CD14-positive monocyte (primary cell): ENCODE measurements at regions not wholly inside any gene's neighbourhood (a gene's known extent, or its start where the extent isn't known, plus 50 kb on each side); places are given as distances from the start of the nearest gene placed in this dataset.

ENCODE experiments used
- DNase-seq, 3 donors: peaks; one replicate each; pipeline ENCODE4 v3.0.0-alpha.2; 2011 to 2022
- H2AFZ ChIP-seq: 2 replicates; pipeline ENCODE4 v1.6.0; 2012; ENCODE audit warnings: mild to moderate bottlenecking, low read depth, low read length, inconsistent platforms; ENCODE audit not compliant: insufficient read depth, poor library complexity, severe bottlenecking
- H3K27ac ChIP-seq, 2 donors: 1 replicate in 1 of 2; 2 replicates in 1 of 2; pipeline ENCODE4 v1.5.1; 2012 to 2013; ENCODE audit warnings: low read length in 2 of 2, control low read depth in 1 of 2, inconsistent platforms in 1 of 2, low read depth in 1 of 2, mild to moderate bottlenecking in 1 of 2
- H3K27me3 ChIP-seq, 2 donors: one replicate each; pipeline versions ENCODE4 v1.6.0 to v1.6.1; 2011 to 2013; ENCODE audit warnings: low read length in 2 of 2; ENCODE audit not compliant: control insufficient read depth in 2 of 2, insufficient read depth in 2 of 2
- H3K36me3 ChIP-seq, 2 donors: replicated peaks in 1 of 2; 1 replicate in 1 of 2; 2 replicates in 1 of 2; pipeline versions ENCODE4 v1.5.1 to v1.6.1; 2012 to 2013; ENCODE audit warnings: low read length in 2 of 2, control low read depth in 1 of 2, inconsistent platforms in 1 of 2, mild to moderate bottlenecking in 1 of 2; ENCODE audit not compliant: insufficient read depth in 2 of 2, control insufficient read depth in 1 of 2
- H3K4me1 ChIP-seq, 2 donors: 1 replicate in 1 of 2; 2 replicates in 1 of 2; pipeline versions ENCODE4 v1.5.1 to v1.6.1; 2012 to 2013; ENCODE audit warnings: low read length in 2 of 2, control low read depth in 1 of 2, inconsistent platforms in 1 of 2, mild to moderate bottlenecking in 1 of 2, moderate library complexity in 1 of 2; ENCODE audit not compliant: insufficient read depth in 2 of 2, control insufficient read depth in 1 of 2
- H3K4me2 ChIP-seq: replicated peaks from 2 replicates; pipeline ENCODE3; 2012; ENCODE audit warnings: low read length, moderate library complexity, mild to moderate bottlenecking; ENCODE audit not compliant: poor library complexity, severe bottlenecking; ENCODE audit errors: extremely low read depth
- H3K4me3 ChIP-seq, 3 experiments: fragments of 200-600 bp in 1 of 3; sonication (generic) in 1 of 3; replicated peaks in 1 of 3; 1 replicate in 2 of 3; 2 replicates in 1 of 3; pipeline ENCODE4 v1.5.1; 2011 to 2013; ENCODE audit warnings: low read length in 3 of 3, mild to moderate bottlenecking in 3 of 3, control low read depth in 2 of 3, low read depth in 2 of 3, inconsistent platforms in 1 of 3, moderate library complexity in 1 of 3
- H3K79me2 ChIP-seq: 2 replicates; pipeline ENCODE4 v1.6.0; 2012; ENCODE audit warnings: mild to moderate bottlenecking, control low read depth, inconsistent platforms, low read length, moderate library complexity; ENCODE audit not compliant: insufficient read depth
- H3K9ac ChIP-seq: 2 replicates; pipeline ENCODE4 v1.6.0; 2017; ENCODE audit warnings: low read length, mild to moderate bottlenecking; ENCODE audit not compliant: insufficient read depth, poor library complexity, severe bottlenecking
- H3K9me3 ChIP-seq, 2 donors: replicated peaks in 1 of 2; 1 replicate in 1 of 2; 2 replicates in 1 of 2; pipeline versions ENCODE4 v1.5.1 to v1.6.1; 2012 to 2013; ENCODE audit warnings: low read length in 2 of 2, control low read depth in 1 of 2; ENCODE audit not compliant: control insufficient read depth in 1 of 2, insufficient read depth in 1 of 2
- H4K20me1 ChIP-seq: 2 replicates; pipeline ENCODE4 v1.6.0; 2012; ENCODE audit warnings: mild to moderate bottlenecking, low read length, control low read depth, moderate library complexity; ENCODE audit not compliant: insufficient read depth
- H3K27ac Mint-ChIP-seq, 7 donors: one replicate each; pipeline ENCODE4 v1.8.0; 2020; ENCODE audit warnings: mild to moderate bottlenecking in 7 of 7, mixed read lengths in 7 of 7, moderate library complexity in 6 of 7, inconsistent platforms in 2 of 7
- H3K27me3 Mint-ChIP-seq, 3 donors: one replicate each; pipeline ENCODE4 v1.8.0; 2021 to 2022; ENCODE audit warnings: low read depth in 3 of 3, mild to moderate bottlenecking in 3 of 3, mixed read lengths in 3 of 3, moderate library complexity in 3 of 3, inconsistent platforms in 1 of 3
- H3K36me3 Mint-ChIP-seq, 2 donors: one replicate each; pipeline ENCODE4 v1.8.0; 2020; ENCODE audit warnings: mixed read lengths in 2 of 2, inconsistent platforms in 1 of 2, mild to moderate bottlenecking in 1 of 2
- H3K4me1 Mint-ChIP-seq: one replicate; pipeline ENCODE4 v1.8.0; 2020; ENCODE audit warnings: mild to moderate bottlenecking, mixed read lengths
- H3K4me3 Mint-ChIP-seq, 2 donors: one replicate each; pipeline ENCODE4 v1.8.0; 2020; ENCODE audit warnings: mild to moderate bottlenecking in 2 of 2, mixed read lengths in 2 of 2, moderate library complexity in 1 of 2
- H3K9me3 Mint-ChIP-seq, 7 donors: one replicate each; pipeline ENCODE4 v1.8.0; 2020 to 2022; ENCODE audit warnings: mixed read lengths in 7 of 7, mild to moderate bottlenecking in 6 of 7, moderate library complexity in 6 of 7, inconsistent platforms in 2 of 7
- WGBS: methylation state at CpG from one replicate; pipeline ENCODE4 v1.1.5; 2013; ENCODE audit warnings: missing lambda C conversion rate; ENCODE audit not compliant: insufficient coverage; 5-methylcytosine and 5-hydroxymethylcytosine counted together
- intact Hi-C, 2 donors: fragments of 100-400 bp; cut with micrococcal nuclease; formaldehyde crosslinking; loops; one replicate each; pipeline versions ENCODE4 v1.15.0 to v1.15.1; 2023
- TF ChIP-seq, protein P1 (sequence below): fragments of 200-600 bp; IDR thresholded peaks from one replicate; pipeline ENCODE4 v1.8.0; 2022; ENCODE audit warnings: antibody characterized with exemption, mild to moderate bottlenecking

DNA sequence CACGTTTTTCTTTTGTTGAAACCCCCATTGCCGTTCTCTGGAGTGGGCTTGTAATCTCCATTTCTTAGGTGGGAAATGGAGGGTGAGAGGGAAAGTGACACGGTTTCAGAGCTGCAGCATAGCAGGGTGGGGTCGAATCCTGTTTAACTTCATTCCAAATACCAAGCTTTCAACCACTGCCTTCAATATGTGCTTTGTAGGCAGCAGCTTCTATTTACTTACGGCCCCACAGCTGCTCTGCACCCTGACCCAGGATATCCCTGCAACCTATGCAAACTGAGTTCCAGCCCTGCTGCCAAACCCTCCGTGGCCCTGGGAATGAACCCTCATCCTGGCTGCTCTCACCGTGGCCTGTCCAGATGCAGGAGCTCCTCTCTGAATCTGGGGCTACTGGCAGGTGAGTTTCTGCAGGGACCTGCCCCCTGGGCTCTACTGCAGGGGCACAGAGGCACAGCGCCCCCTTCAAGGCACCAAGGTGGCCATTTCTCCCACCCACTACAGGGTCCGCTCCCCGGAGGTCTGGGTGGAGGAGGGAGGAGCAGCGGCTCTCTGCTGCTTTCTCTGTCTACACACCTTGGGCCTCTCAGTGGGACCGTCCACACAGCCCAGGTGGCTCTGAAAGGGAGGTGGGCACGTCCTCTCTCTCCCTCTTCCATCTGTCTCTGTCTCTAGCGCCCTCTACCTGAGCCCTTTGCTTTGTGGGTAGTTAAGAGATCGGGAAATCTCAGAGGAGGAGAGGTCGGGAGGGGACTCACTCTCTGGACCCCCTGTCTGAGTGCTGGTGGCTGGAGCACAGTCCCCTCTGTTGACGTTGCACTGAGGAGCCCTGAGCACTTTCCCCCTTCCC, 279.1 kb downstream of the BRD1 start:
- WGBS, result 90% methylated on average over 4 of the region's 17 CpGs
- Mint-ChIP-seq H3K9me3 (peaks cover 24 to 45% (median 33%) of the 10 kb centered on the region in 7 donors), H3K27ac (peak overlapping the region in 1 of 7 donors; percentile 66), H3K4me1 (no peaks in the 10 kb centered on the region), H3K27me3 (peaks cover 0 to 5% (median 0%) of the 10 kb centered on the region in 3 donors), H3K4me3 (no peak overlapping the region), H3K36me3 (peaks cover 7 to 11% of the 10 kb centered on the region in 2 donors)
- H3K27ac ChIP-seq, result no peak overlapping the region
- intact Hi-C loops, result no loop called here
- no peaks in the 10 kb centered on the region for H4K20me1 ChIP-seq
- TF ChIP-seq, protein P1, sequence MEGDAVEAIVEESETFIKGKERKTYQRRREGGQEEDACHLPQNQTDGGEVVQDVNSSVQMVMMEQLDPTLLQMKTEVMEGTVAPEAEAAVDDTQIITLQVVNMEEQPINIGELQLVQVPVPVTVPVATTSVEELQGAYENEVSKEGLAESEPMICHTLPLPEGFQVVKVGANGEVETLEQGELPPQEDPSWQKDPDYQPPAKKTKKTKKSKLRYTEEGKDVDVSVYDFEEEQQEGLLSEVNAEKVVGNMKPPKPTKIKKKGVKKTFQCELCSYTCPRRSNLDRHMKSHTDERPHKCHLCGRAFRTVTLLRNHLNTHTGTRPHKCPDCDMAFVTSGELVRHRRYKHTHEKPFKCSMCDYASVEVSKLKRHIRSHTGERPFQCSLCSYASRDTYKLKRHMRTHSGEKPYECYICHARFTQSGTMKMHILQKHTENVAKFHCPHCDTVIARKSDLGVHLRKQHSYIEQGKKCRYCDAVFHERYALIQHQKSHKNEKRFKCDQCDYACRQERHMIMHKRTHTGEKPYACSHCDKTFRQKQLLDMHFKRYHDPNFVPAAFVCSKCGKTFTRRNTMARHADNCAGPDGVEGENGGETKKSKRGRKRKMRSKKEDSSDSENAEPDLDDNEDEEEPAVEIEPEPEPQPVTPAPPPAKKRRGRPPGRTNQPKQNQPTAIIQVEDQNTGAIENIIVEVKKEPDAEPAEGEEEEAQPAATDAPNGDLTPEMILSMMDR, result no peak
- peaks cover 17 to 60% of the 10 kb centered on the region in 2 donors for H3K9me3 ChIP-seq
- no peak overlapping the region for H2AFZ ChIP-seq
- no peak overlapping the region for H3K9ac ChIP-seq
- DNase-seq, result no peak
- no peaks in the 10 kb centered on the region for H3K4me1 ChIP-seq
- H3K4me3 ChIP-seq, result no peak overlapping the region
- H3K79me2 ChIP-seq, result no peaks in the 10 kb centered on the region
- no peaks in the 10 kb centered on the region for H3K36me3 ChIP-seq
- no peaks in the 10 kb centered on the region for H3K27me3 ChIP-seq
- no peak overlapping the region for H3K4me2 ChIP-seq

DNA sequence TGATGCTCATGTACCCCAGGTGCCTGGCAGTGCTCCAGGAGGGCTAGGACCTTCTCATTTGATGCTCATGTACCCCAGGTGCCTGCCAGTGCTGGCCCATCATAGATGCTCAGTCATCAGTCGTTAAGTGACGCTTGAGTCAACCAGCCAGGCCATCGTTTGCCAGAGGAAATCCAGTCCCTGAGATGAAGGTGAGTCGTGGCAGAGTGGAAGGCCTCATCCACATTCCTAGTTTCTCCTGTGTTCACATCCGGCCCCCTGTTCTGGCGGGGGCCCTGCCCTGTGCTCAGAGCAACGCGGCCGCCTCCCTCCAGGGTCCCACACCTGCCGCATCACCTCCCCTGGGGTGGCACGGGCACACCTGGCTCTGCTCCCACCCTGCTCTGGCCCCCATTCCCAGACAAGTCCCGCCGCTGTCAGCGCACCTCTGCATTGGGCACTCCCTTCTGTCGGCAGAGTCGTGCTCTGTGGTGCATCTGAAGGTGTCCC, 279.9 kb downstream of the BRD1 start:
- WGBS, result 98% methylated on average over 14 of the region's 16 CpGs
- Histone ChIP-seq H3K36me3 (no peaks in the 10 kb centered on the region), H3K4me1 (no peaks in the 10 kb centered on the region), H3K27me3 (no peaks in the 10 kb centered on the region), H3K27ac (no peak overlapping the region), H3K4me2 (no peak overlapping the region), H2AFZ (no peak overlapping the region), H3K79me2 (no peaks in the 10 kb centered on the region), H3K9ac (no peak overlapping the region), H3K4me3 (no peak overlapping the region), H4K20me1 (no peaks in the 10 kb centered on the region), H3K9me3 (peaks cover 12 to 52% of the 10 kb centered on the region in 2 donors)
- H3K36me3 Mint-ChIP-seq, result peaks cover 5 to 11% of the 10 kb centered on the region in 2 donors
- peaks cover 0 to 5% (median 0%) of the 10 kb centered on the region in 3 donors for H3K27me3 Mint-ChIP-seq
- intact Hi-C loops, result no loop called here
- TF ChIP-seq, protein P1, result no peak
- no peak overlapping the region for H3K4me3 Mint-ChIP-seq
- no peaks in the 10 kb centered on the region for H3K4me1 Mint-ChIP-seq
- H3K9me3 Mint-ChIP-seq, result peaks cover 21 to 40% (median 30%) of the 10 kb centered on the region in 7 donors
- DNase-seq, result no peak
- no peak overlapping the region for H3K27ac Mint-ChIP-seq
